HepG2 (cell line): ENCODE measurements at regions not wholly inside any gene's neighbourhood (a gene's known extent, or its start where the extent isn't known, plus 50 kb on each side); places are given as distances from the start of the nearest gene placed in this dataset.

Experiments
- ATAC-seq: fragments of 200-7000 bp; cut with Tn5 transposase; 3 replicates; pipeline ENCODE4 v1.9.1; 2020; ENCODE audit warnings: mild to moderate bottlenecking, moderate library complexity
- BruUV-seq: library from RNA; stranded (reverse); fragments of 400-500 nt; replicated peaks from 2 replicates; lab custom pipeline; 2021; lab: Mats Ljungman, UMichigan
- CTCF ChIA-PET: fragments of 300-600 bp; formaldehyde crosslinking; extraction: SDS; loops from one replicate; lab custom pipeline; 2021; ENCODE audit warnings: low total read pairs, inconsistent platforms, low intra/inter-chr PET ratio; lab: Yijun Ruan, JAX
- POLR2A ChIA-PET: fragments of 350-600 bp; sonication (Branson Sonifier 250); formaldehyde crosslinking; loops from one replicate; lab custom pipeline; 2020; ENCODE audit warnings: antibody characterized with exemption, inconsistent platforms; lab: Yijun Ruan, JAX
- DNase-seq: peaks from one replicate; pipeline ENCODE4 v3.0.0-alpha.2; 2015; ENCODE audit warnings: low spot score
- FAIRE-seq: peaks from 3 replicates; lab custom pipeline; 2011; peaks lifted over from hg19 to GRCh38; lab: Jason Lieb, UNC
- H2AFZ ChIP-seq: one replicate; pipeline ENCODE4 v1.6.1; 2011; ENCODE audit warnings: low read length, inconsistent platforms
- H3K27ac ChIP-seq: fragments of 300-600 bp; 3 replicates; pipeline ENCODE4 v1.8.0; 2011; ENCODE audit warnings: mixed run types, mild to moderate bottlenecking, mixed read lengths, low read length, inconsistent platforms; ENCODE audit not compliant: insufficient read depth; ENCODE audit errors: extremely low read length
- H3K27me3 ChIP-seq, 2 experiments: fragments of 200-600 bp in 1 of 2; 2 replicates in 1 of 2; 3 replicates in 1 of 2; pipeline versions ENCODE4 v1.6.0 to v1.8.0; 2011; ENCODE audit warnings: low read length in 2 of 2, mild to moderate bottlenecking in 2 of 2, moderate library complexity in 2 of 2, inconsistent platforms in 1 of 2; ENCODE audit not compliant: insufficient read depth in 2 of 2, control insufficient read depth in 1 of 2
- H3K36me3 ChIP-seq, 2 experiments: fragments of 200-600 bp in 1 of 2; replicated peaks in 1 of 2; 2 replicates in 1 of 2; 3 replicates in 1 of 2; pipeline versions ENCODE4 v1.5.1 to v1.8.0; 2011; ENCODE audit warnings: low read length in 2 of 2, inconsistent platforms in 1 of 2; ENCODE audit not compliant: insufficient read depth in 2 of 2, control insufficient read depth in 1 of 2
- H3K4me1 ChIP-seq: 2 replicates; pipeline ENCODE4 v1.5.1; 2012; ENCODE audit warnings: low read length, inconsistent platforms; ENCODE audit not compliant: insufficient read depth
- H3K4me2 ChIP-seq: 2 replicates; pipeline ENCODE4 v1.6.0; 2011; ENCODE audit warnings: low read depth, low read length, inconsistent platforms
- H3K4me3 ChIP-seq, 3 experiments: fragments of 200-600 bp in 1 of 3; sonication (generic), shearing (Covaris generic) in 1 of 3; replicated peaks in 1 of 3; 2 replicates each; pipeline ENCODE4 v1.5.1; 2011 to 2016; ENCODE audit warnings: low read length in 3 of 3, inconsistent platforms in 2 of 3, low read depth in 2 of 3, mild to moderate bottlenecking in 2 of 3, control low read depth in 1 of 3, mixed read lengths in 1 of 3; ENCODE audit not compliant: insufficient read depth in 1 of 3
- H3K79me2 ChIP-seq: one replicate; pipeline ENCODE4 v1.6.1; 2011; ENCODE audit warnings: low read length, inconsistent platforms; ENCODE audit not compliant: insufficient read depth
- H3K9ac ChIP-seq: 2 replicates; pipeline ENCODE4 v1.6.0; 2011; ENCODE audit warnings: mild to moderate bottlenecking, low read depth, low read length, inconsistent platforms; ENCODE audit not compliant: insufficient read depth
- H3K9me3 ChIP-seq: 2 replicates; pipeline ENCODE4 v1.5.1; 2012; ENCODE audit warnings: mild to moderate bottlenecking, low read length
- H4K20me1 ChIP-seq: 2 replicates; pipeline ENCODE4 v1.6.0; 2011; ENCODE audit warnings: inconsistent platforms, mild to moderate bottlenecking, low read length, moderate library complexity; ENCODE audit not compliant: insufficient read depth
- CHD2 ChIP-seq: IDR thresholded peaks from 2 replicates; pipeline ENCODE4 v1.6.1; 2011; ENCODE audit warnings: low read depth, low read length, improper control_type of control experiment
- EHMT2 ChIP-seq: fragments of 200-600 bp; sonication (generic); IDR thresholded peaks from 2 replicates; pipeline ENCODE4 v1.7.0; 2017; ENCODE audit warnings: antibody characterized with exemption, low read depth, low read length, borderline replicate concordance
- EZH2 ChIP-seq: conservative IDR thresholded peaks from 2 replicates; pipeline ENCODE4 v1.6.1; 2012; ENCODE audit warnings: mild to moderate bottlenecking, low read depth, low read length, moderate library complexity
- FOXP1 ChIP-seq, 2 experiments: fragments of 450-650 bp in 1 of 2; IDR thresholded peaks; 2 replicates each; pipeline ENCODE4 v1.6.1; 2017 to 2018; ENCODE audit warnings: antibody characterized with exemption in 1 of 2
- ISX ChIP-seq: sonication (generic); formaldehyde crosslinking; conservative IDR thresholded peaks from 2 replicates; pipeline ENCODE4 v1.5.0; 2020; ENCODE audit warnings: missing genetic modification reagents
- KLF15 ChIP-seq: sonication (generic); formaldehyde crosslinking; IDR thresholded peaks from 2 replicates; pipeline ENCODE4 v1.8.1; 2023; ENCODE audit warnings: borderline replicate concordance, mild to moderate bottlenecking, inconsistent platforms, missing genetic modification reagents, mixed read lengths
- PREB ChIP-seq: sonication (generic); formaldehyde crosslinking; IDR thresholded peaks from 2 replicates; pipeline ENCODE4 v1.4.0; 2020; ENCODE audit warnings: missing genetic modification reagents
- STAG1 ChIP-seq: sonication (generic); formaldehyde crosslinking; IDR thresholded peaks from 2 replicates; pipeline ENCODE4 v1.4.0; 2020; ENCODE audit warnings: missing genetic modification reagents
- TMF1 ChIP-seq: sonication (generic); formaldehyde crosslinking; IDR thresholded peaks from 2 replicates; pipeline ENCODE4 v1.8.1; 2022; ENCODE audit warnings: low read depth, missing genetic modification reagents
- ZBTB4 ChIP-seq: sonication (generic); formaldehyde crosslinking; IDR thresholded peaks from 2 replicates; pipeline ENCODE4 v1.4.0; 2020; ENCODE audit warnings: missing genetic modification reagents, mild to moderate bottlenecking, borderline replicate concordance
- ZNF354B ChIP-seq: sonication (generic); formaldehyde crosslinking; IDR thresholded peaks from 2 replicates; pipeline ENCODE4 v1.8.0; 2022; ENCODE audit warnings: mild to moderate bottlenecking, missing genetic modification reagents
- ZNF614 ChIP-seq: IDR thresholded peaks from 2 replicates; pipeline ENCODE4 v1.6.1; 2018; ENCODE audit warnings: missing biosample characterization, missing genetic modification reagents, inconsistent platforms, borderline replicate concordance
- WGBS: methylation state at CpG from one replicate; pipeline ENCODE4 v1.1.6; 2017; ENCODE audit warnings: low lambda C conversion rate; 5-methylcytosine and 5-hydroxymethylcytosine counted together
- in situ Hi-C: cut with HindIII; loops from 2 replicates; pipeline ENCODE4 v1.10.0; 2017; ENCODE audit warnings: low pct_unique_long_range_greater_than_20kb; ENCODE audit not compliant: extremely low pct_ligation_motif_present
- intact Hi-C: fragments of 100-400 bp; cut with micrococcal nuclease; formaldehyde crosslinking; loops from one replicate; pipeline ENCODE4 v1.10.0; 2022; ENCODE audit not compliant: unreplicated experiment
- TF ChIP-seq, protein P1 (sequence below): sonication (generic); formaldehyde crosslinking; IDR thresholded peaks from 2 replicates; pipeline ENCODE4 v1.4.0; 2020; ENCODE audit warnings: missing genetic modification reagents, borderline replicate concordance

DNA sequence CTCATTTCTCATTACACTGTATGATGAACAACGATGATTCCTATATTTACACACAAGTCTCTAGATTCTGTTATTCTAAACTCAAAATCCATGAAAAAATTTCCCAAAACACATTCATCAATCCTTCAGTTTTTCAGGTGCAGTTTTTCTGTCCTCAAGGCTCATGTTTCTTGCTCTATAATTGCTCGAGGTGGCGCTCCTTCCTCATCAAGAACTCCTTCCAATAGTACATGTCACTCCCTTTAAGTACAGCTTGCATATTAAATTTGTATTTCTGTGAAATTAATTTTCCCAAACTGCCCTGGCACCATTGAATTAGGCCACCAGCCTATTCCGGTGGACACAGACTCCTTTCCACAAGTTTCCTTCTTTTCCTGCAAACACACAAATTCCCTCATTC, 188.7 kb upstream of the MINDY3 start:
- Histone ChIP-seq H3K79me2 (no peaks in the 10 kb centered on the region), H4K20me1 (no peaks in the 10 kb centered on the region), H3K4me2 (no peak overlapping the region), H3K36me3 (no peaks in the 10 kb centered on the region), H3K9me3 (no peaks in the 10 kb centered on the region), H3K27me3 (no peaks in the 10 kb centered on the region), H3K27ac (no peak overlapping the region), H3K9ac (no peak overlapping the region), H3K4me1 (no peaks in the 10 kb centered on the region), H2AFZ (no peak overlapping the region), H3K4me3 (no peak overlapping the region)
- no peak for FAIRE-seq
- TF ChIP-seq ISX (CRISPR knock-in tag) (no peak), STAG1 (CRISPR knock-in tag) (peak; percentile 13; the same call in 1 of the 2 replicates)
- no peak for ATAC-seq
- DNase-seq: no peak
- BruUV-seq: no TSS peak
- intact Hi-C loops (no loop called here), in situ Hi-C loops (no loop called here)
- POLR2A ChIA-PET: no interaction called here
- CTCF ChIA-PET: no interaction called here
- 3% methylated on average over 4 of the region's 4 CpGs for WGBS

- BruUV-seq: no TSS peak
- ATAC-seq: no peak
- ChIA-PET CTCF (no interaction called here), POLR2A (no interaction called here)
- intact Hi-C loops: no loop called here
- WGBS: 22% methylated on average over 7 of the region's 7 CpGs
- FAIRE-seq: no peak
- H3K9me3 ChIP-seq: no peaks in the 10 kb centered on the region
- no peaks in the 10 kb centered on the region for H3K27me3 ChIP-seq
- H4K20me1 ChIP-seq: no peaks in the 10 kb centered on the region
- no peak for DNase-seq
- H3K4me2 ChIP-seq: no peak overlapping the region
- H3K36me3 ChIP-seq: no peaks in the 10 kb centered on the region
- H3K4me1 ChIP-seq: no peaks in the 10 kb centered on the region
- in situ Hi-C loops: no loop called here
- no peak overlapping the region for H3K9ac ChIP-seq
- no peak overlapping the region for H3K4me3 ChIP-seq
- no peak overlapping the region for H3K27ac ChIP-seq
- no peak overlapping the region for H2AFZ ChIP-seq
- no peaks in the 10 kb centered on the region for H3K79me2 ChIP-seq
- TF ChIP-seq KLF15 (CRISPR knock-in tag) (no peak), PREB (CRISPR knock-in tag) (no peak), ZNF614 (CRISPR knock-in tag) (no peak), TMF1 (CRISPR knock-in tag) (no peak), ZBTB4 (CRISPR knock-in tag) (no peak), FOXP1 (IDR thresholded peaks at IDR 0.05) (no peak), FOXP1 (CRISPR knock-in tag; IDR thresholded peaks at IDR 0.05) (no peak), CHD2 (no peak), EZH2 (no peak), EHMT2 (no peak), ZNF354B (CRISPR knock-in tag) (no peak)
- TF ChIP-seq, protein P1, sequence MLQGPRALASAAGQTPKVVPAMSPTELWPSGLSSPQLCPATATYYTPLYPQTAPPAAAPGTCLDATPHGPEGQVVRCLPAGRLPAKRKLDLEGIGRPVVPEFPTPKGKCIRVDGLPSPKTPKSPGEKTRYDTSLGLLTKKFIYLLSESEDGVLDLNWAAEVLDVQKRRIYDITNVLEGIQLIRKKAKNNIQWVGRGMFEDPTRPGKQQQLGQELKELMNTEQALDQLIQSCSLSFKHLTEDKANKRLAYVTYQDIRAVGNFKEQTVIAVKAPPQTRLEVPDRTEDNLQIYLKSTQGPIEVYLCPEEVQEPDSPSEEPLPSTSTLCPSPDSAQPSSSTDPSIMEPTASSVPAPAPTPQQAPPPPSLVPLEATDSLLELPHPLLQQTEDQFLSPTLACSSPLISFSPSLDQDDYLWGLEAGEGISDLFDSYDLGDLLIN (CRISPR knock-in tag): no peak
Measured at GRCh38 chr10:16049782-16050181, 189.5 kb upstream of the MINDY3 start.
